Activated CD4-positive, alpha-beta T cell treated with anti-CD3 and anti-CD28 coated beads, Interleukin-2, Interleukin-4, amounts not matched to agents 100 ng/mL and 50 ng/mL, durations not matched to agents 16 hours and 8 hours (primary cell): ENCODE measurements at regions not wholly inside any gene's neighbourhood (a gene's known extent, or its start where the extent isn't known, plus 50 kb on each side); places are given as distances from the start of the nearest gene placed in this dataset.
A peak's percentile ranks its signal among the peaks of the same experiment; 100 is the strongest.
"Not testable (repeated sequence)": the region's sequence is repeated elsewhere in the genome, so short reads cannot be mapped to it uniquely, and the experiment has no call there.

ENCODE experiments used
- DNase-seq: peaks from one replicate; pipeline ENCODE4 v3.0.0-alpha.2; 2020; ENCODE audit warnings: low spot score

- no peak for DNase-seq
Observed at GRCh38 chr9:15032860-15033259, 122.6 kb upstream of the FREM1 start.

- no peak for DNase-seq
Observed at GRCh38 chr9:15021146-15021545, 110.9 kb upstream of the FREM1 start.

- no peak for DNase-seq
Observed at GRCh38 chr9:15018096-15018637, 107.9 kb upstream of the FREM1 start.

GRCh38 chr9:15010581-15010980, 100.4 kb upstream of the FREM1 start:
- DNase-seq: no peak

- no peak for DNase-seq
Observed at GRCh38 chr9:15007698-15008097, 97.5 kb upstream of the FREM1 start.

GRCh38 chr9:14994738-14995137, 84.5 kb upstream of the FREM1 start:
- DNase-seq: no peak

GRCh38 chr9:14993901-14994554, 83.8 kb upstream of the FREM1 start:
- DNase-seq: peak; percentile 23

- DNase-seq: peak; percentile 49
Observed at GRCh38 chr9:14993061-14993800, 83.0 kb upstream of the FREM1 start.

- DNase-seq: no peak
Observed at GRCh38 chr9:14992516-14992915, 82.3 kb upstream of the FREM1 start.

GRCh38 chr9:14992081-14992480, 81.9 kb upstream of the FREM1 start:
- no peak for DNase-seq

GRCh38 chr9:14990647-14991046, 80.4 kb upstream of the FREM1 start:
- DNase-seq: not testable (repeated sequence)

GRCh38 chr9:14989811-14990210, 79.6 kb upstream of the FREM1 start:
- no peak for DNase-seq

GRCh38 chr9:14989336-14989735, 79.1 kb upstream of the FREM1 start:
- DNase-seq: not testable (repeated sequence)

- no peak for DNase-seq
Observed at GRCh38 chr9:14987858-14988257, 77.6 kb upstream of the FREM1 start.

- no peak for DNase-seq
Observed at GRCh38 chr9:14985419-14985818, 75.2 kb upstream of the FREM1 start.

- no peak for DNase-seq
Observed at GRCh38 chr9:14983599-14983998, 73.4 kb upstream of the FREM1 start.

- no peak for DNase-seq
Observed at GRCh38 chr9:14981291-14981950, 71.2 kb upstream of the FREM1 start.

GRCh38 chr9:14978022-14979000, 68.1 kb upstream of the FREM1 start:
- DNase-seq: no peak

GRCh38 chr9:14967450-14968321, 57.5 kb upstream of the FREM1 start:
- DNase-seq: no peak

GRCh38 chr9:14962193-14962882, 52.1 kb upstream of the FREM1 start:
- DNase-seq: no peak
